ENCODE measurements at regions not wholly inside any gene's neighbourhood (a gene's known extent, or its start where the extent isn't known, plus 50 kb on each side); places are given as distances from the start of the nearest gene placed in this dataset.
A peak's percentile ranks its signal among the peaks of the same experiment; 100 is the strongest.

DNA sequence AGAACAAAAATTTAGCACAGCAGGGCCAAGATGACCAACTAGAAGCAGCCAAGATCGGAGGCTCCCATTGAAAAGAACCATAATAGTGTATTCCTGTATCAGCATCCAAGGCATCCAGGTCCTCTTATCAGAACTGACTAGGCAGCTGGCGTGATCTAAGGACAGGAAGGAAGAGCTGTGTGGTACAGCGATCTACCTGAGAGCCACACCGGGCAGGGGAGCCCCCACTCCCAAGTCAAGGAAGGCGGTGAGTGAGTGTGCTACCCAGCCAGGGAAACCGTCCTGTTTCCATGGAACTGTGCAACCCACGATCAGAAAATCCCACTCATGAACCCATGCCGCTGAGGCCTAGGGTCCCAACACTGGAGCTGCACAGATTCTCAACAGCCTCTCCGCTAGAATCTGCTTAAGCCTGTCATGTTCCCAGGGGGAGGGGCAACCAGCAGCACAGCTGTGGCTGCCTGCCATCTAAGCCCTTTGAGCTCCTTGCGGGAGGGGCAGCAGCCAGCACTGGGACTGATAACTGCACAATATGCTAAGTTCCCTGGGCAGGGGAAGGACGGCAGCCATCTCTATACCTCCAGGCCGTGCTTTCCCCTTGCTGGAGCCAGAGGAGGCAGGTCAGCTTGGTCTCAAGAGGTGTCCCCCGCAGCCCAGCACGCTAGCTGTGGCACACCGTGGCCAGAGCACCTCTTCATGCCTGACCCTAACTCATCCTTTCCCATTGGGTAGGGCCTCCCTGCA lies 213.0 kb upstream of the SMIM30 start:
- TF ChIP-seq, protein P1, sequence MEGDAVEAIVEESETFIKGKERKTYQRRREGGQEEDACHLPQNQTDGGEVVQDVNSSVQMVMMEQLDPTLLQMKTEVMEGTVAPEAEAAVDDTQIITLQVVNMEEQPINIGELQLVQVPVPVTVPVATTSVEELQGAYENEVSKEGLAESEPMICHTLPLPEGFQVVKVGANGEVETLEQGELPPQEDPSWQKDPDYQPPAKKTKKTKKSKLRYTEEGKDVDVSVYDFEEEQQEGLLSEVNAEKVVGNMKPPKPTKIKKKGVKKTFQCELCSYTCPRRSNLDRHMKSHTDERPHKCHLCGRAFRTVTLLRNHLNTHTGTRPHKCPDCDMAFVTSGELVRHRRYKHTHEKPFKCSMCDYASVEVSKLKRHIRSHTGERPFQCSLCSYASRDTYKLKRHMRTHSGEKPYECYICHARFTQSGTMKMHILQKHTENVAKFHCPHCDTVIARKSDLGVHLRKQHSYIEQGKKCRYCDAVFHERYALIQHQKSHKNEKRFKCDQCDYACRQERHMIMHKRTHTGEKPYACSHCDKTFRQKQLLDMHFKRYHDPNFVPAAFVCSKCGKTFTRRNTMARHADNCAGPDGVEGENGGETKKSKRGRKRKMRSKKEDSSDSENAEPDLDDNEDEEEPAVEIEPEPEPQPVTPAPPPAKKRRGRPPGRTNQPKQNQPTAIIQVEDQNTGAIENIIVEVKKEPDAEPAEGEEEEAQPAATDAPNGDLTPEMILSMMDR (IDR thresholded peaks at IDR 0.05; ENCODE audit: insufficient read depth, low read depth, low read length, missing control alignments) = no peak
- DNase-seq (ENCODE audit: low read depth) = no peak
- H3K4me3 ChIP-seq (ENCODE audit: low read depth, low read length) = no peak overlapping the region

DNA sequence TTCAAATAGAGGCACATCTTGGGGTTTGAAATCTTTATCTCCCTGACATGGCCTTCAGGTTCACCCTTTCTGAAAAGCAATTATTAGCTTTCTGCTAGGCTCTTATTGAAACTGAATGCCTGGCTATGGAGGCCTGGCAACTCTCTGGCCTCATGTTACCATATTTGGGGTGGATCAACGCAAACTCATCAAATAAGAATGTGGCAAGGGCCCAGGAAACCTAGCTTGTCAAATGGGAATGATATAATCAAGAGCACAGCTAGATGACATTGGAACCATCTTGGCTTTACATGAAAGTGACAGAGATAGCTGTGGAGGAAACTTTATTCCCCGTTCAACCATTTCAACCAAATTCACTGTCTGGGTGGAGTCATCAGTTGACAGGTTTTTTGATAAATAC lies 202.8 kb upstream of the SMIM30 start:
- DNase-seq (ENCODE audit: low read depth) = no peak
- no peak overlapping the region for H3K4me3 ChIP-seq (ENCODE audit: low read depth, low read length)
- TF ChIP-seq, protein P1 (IDR thresholded peaks at IDR 0.05; ENCODE audit: insufficient read depth, low read depth, low read length, missing control alignments) = no peak

DNA sequence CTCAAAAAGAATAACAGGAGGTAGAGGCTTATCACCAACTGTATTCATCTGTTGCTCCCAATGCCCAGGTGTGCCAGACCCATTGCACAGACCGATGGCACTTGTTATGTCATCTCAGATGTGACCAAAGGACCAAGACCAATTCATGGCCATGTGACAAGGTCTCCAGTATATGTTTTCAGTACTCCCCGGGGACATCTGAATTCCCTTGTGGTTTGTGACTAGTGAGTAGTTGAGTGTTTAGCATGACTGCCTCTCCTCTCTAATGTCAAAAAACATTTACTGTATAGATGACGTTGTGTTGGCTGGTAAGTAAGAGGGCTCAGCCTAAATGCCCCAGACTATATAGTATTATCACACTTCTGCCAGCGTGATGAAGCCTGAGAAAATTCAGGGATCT lies 202.1 kb upstream of the SMIM30 start:
- DNase-seq (ENCODE audit: low read depth) = peak; percentile 5
- H3K4me3 ChIP-seq (ENCODE audit: low read depth, low read length) = no peak overlapping the region
- TF ChIP-seq, protein P1 (IDR thresholded peaks at IDR 0.05; ENCODE audit: insufficient read depth, low read depth, low read length, missing control alignments) = no peak

DNA sequence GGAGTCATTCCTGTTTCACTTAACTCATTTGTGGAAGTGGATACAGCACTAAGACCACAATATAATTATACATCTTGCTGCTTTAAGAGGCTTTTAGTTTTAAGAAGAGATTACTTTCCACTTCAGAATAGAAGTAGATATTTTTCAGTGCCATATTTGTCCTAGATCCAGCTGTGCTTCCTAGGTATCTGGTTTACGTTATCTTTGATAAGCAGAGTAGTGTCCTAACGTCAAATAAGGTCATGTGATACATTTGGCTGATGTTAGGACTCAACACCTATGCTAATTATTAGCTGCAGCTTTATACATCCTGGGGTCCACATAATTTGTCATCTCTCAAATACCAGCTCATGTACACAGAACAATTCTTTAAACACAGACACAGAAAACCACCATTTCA lies 196.2 kb upstream of the SMIM30 start:
- H3K4me3 ChIP-seq (ENCODE audit: low read depth, low read length) = no peak overlapping the region
- DNase-seq (ENCODE audit: low read depth) = no peak
- TF ChIP-seq, protein P1 (IDR thresholded peaks at IDR 0.05; ENCODE audit: insufficient read depth, low read depth, low read length, missing control alignments) = no peak

DNA sequence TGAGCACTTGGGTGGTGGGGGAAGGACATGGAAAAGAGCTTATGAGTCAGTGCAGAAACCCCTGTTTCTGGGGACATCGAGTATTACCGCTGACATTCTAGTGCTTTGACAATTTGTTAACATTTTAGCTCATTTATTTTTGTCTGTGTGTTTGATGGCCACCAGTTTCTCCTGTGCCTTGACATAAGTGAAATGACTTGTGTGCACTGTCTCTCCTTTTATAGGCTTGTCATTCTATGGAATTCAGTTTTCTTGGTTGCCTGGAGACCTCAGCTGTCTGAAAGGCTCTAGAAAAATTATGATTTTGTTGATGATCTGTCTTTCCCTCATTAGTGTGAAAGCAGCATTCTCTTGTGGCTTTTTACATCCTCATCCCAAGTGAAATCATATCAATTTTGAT lies 190.0 kb upstream of the SMIM30 start:
- no peak overlapping the region for H3K4me3 ChIP-seq (ENCODE audit: low read depth, low read length)
- TF ChIP-seq, protein P1 (IDR thresholded peaks at IDR 0.05; ENCODE audit: insufficient read depth, low read depth, low read length, missing control alignments) = no peak
- DNase-seq (ENCODE audit: low read depth) = no peak

DNA sequence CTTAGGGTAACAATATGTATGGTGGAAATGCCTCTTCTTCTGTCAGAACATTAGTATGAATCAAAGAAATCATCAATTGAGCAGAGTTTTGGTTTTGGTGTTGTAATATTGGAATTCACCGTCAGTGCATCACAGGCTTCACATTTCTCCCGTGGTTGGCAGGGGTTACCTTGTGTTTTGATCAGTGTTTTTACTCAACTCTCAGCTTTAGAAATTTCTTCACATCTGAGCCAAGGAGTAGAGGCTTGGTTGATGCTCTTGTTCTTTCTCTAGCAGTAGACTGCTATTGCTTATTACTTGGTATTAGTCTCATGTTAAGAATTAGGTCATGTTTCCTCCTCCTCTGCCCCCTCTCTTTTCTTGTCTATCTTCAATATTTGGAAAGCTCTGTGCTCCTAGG lies 188.8 kb upstream of the SMIM30 start:
- H3K4me3 ChIP-seq (ENCODE audit: low read depth, low read length) = no peak overlapping the region
- no peak for DNase-seq (ENCODE audit: low read depth)
- TF ChIP-seq, protein P1 (IDR thresholded peaks at IDR 0.05; ENCODE audit: insufficient read depth, low read depth, low read length, missing control alignments) = no peak

DNA sequence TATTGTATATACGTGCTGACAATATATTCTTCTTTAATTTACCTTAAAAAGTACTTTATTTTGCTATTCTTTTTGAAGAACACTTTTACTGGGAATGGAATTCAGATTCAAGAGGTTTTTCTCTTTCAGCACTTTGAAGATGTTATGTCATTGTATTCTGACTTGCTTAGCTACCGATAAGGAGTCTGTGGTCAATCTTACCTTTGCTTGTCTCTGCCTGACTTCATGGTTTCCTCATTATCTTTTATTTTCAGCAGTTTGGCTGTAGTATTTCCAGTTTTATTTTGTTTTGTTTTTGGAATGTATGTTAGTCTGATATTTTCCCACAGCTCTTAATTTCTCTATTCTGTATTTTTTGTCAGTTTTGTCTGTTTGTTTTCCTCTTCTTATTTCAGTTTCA lies 187.9 kb upstream of the SMIM30 start:
- no peak overlapping the region for H3K4me3 ChIP-seq (ENCODE audit: low read depth, low read length)
- no peak for DNase-seq (ENCODE audit: low read depth)
- TF ChIP-seq, protein P1 (IDR thresholded peaks at IDR 0.05; ENCODE audit: insufficient read depth, low read depth, low read length, missing control alignments) = no peak
